ENCODE measurements at regions not wholly inside any gene's neighbourhood (a gene's known extent, or its start where the extent isn't known, plus 50 kb on each side); places are given as distances from the start of the nearest gene placed in this dataset.

GRCh38 chr14:76955575-76956315 is 72.8 kb downstream of the IRF2BPL start:
- Histone ChIP-seq H3K4me3 (ENCODE audit: low read depth, low read length, poor library complexity, severe bottlenecking) (peak overlapping the region; percentile 35), H3K27me3 (replicated peaks; ENCODE audit: insufficient read depth, low read depth, low read length, poor library complexity) (no peaks in the 10 kb centered on the region), H3K36me3 (ENCODE audit: insufficient read depth, low read length, poor library complexity, severe bottlenecking) (no peaks in the 10 kb centered on the region), H3K4me1 (ENCODE audit: insufficient read depth, low read length, poor library complexity, severe bottlenecking) (peaks cover 68% of the 10 kb centered on the region), H3K9me3 (ENCODE audit: low read depth, low read length, poor library complexity, severe bottlenecking) (no peaks in the 10 kb centered on the region), H3K27ac (ENCODE audit: low read depth, low read length, poor library complexity, severe bottlenecking) (peak overlapping the region; percentile 99)
- TSS peak; percentile 97 for BruUV-seq (replicated peaks)
- CTCF ChIA-PET = no interaction called here
- POLR2A ChIA-PET (ENCODE audit: low non-redundant PET) = interaction anchor here (0.6 to 1.0 kb wide), 2 partner anchors 36 to 270 kb away, joined by 4 read pairs; no protein-coding TSS in a partner anchor
- peak; percentile 95 for DNase-seq (ENCODE audit: low spot score)
- TF ChIP-seq EZH2 (IDR thresholded peaks at IDR 0.05; ENCODE audit: borderline replicate concordance, low read depth, low read length, poor library complexity, severe bottlenecking) (no peak), CTCF (conservative IDR thresholded peaks at IDR 0.05; ENCODE audit: low read depth, low read length) (no peak)
- intact Hi-C loops (cut with micrococcal nuclease; ENCODE audit: unreplicated experiment) = loop anchor here (1.0 to 2.0 kb wide), 4 partner anchors 35 to 85 kb away; no protein-coding TSS in a partner anchor

- TF ChIP-seq CTCF (conservative IDR thresholded peaks at IDR 0.05; ENCODE audit: low read depth, low read length) (no peak), EZH2 (IDR thresholded peaks at IDR 0.05; ENCODE audit: borderline replicate concordance, low read depth, low read length, poor library complexity, severe bottlenecking) (no peak)
- ChIA-PET POLR2A (ENCODE audit: low non-redundant PET) (interaction anchor here (0.6 kb wide), 1 partner anchor 20 kb away, joined by 4 read pairs; no protein-coding TSS in a partner anchor), CTCF (interaction anchor here (0.6 kb wide), 2 partner anchors 50 to 67 kb away, joined by 3 read pairs; no protein-coding TSS in a partner anchor)
- peak overlapping the region; percentile 99 for H3K27ac ChIP-seq (ENCODE audit: low read depth, low read length, poor library complexity, severe bottlenecking)
- no peaks in the 10 kb centered on the region for H3K9me3 ChIP-seq (ENCODE audit: low read depth, low read length, poor library complexity, severe bottlenecking)
- H3K27me3 ChIP-seq (replicated peaks; ENCODE audit: insufficient read depth, low read depth, low read length, poor library complexity) = no peaks in the 10 kb centered on the region
- H3K4me3 ChIP-seq (ENCODE audit: low read depth, low read length, poor library complexity, severe bottlenecking) = no peak overlapping the region
- intact Hi-C loops (cut with micrococcal nuclease; ENCODE audit: unreplicated experiment) = no loop called here
- no peak for DNase-seq (ENCODE audit: low spot score)
- peaks cover 79% of the 10 kb centered on the region for H3K4me1 ChIP-seq (ENCODE audit: insufficient read depth, low read length, poor library complexity, severe bottlenecking)
- no TSS peak for BruUV-seq (replicated peaks)
- no peaks in the 10 kb centered on the region for H3K36me3 ChIP-seq (ENCODE audit: insufficient read depth, low read length, poor library complexity, severe bottlenecking)
Measured at GRCh38 chr14:76954394-76955190, 73.9 kb downstream of the IRF2BPL start.

- no TSS peak for BruUV-seq (replicated peaks)
- Histone ChIP-seq H3K27ac (ENCODE audit: low read depth, low read length, poor library complexity, severe bottlenecking) (peak overlapping the region; percentile 99), H3K27me3 (replicated peaks; ENCODE audit: insufficient read depth, low read depth, low read length, poor library complexity) (no peaks in the 10 kb centered on the region), H3K36me3 (ENCODE audit: insufficient read depth, low read length, poor library complexity, severe bottlenecking) (no peaks in the 10 kb centered on the region), H3K4me1 (ENCODE audit: insufficient read depth, low read length, poor library complexity, severe bottlenecking) (peaks cover 77% of the 10 kb centered on the region), H3K4me3 (ENCODE audit: low read depth, low read length, poor library complexity, severe bottlenecking) (no peak overlapping the region), H3K9me3 (ENCODE audit: low read depth, low read length, poor library complexity, severe bottlenecking) (no peaks in the 10 kb centered on the region)
- intact Hi-C loops (cut with micrococcal nuclease; ENCODE audit: unreplicated experiment) = no loop called here
- CTCF ChIA-PET = interaction anchor here (0.6 kb wide), 1 partner anchor 74 kb away, joined by 10 read pairs; no protein-coding TSS in a partner anchor
- DNase-seq (ENCODE audit: low spot score) = peak; percentile 59
- POLR2A ChIA-PET (ENCODE audit: low non-redundant PET) = interaction anchor here (0.6 kb wide), 1 partner anchor 35 kb away, joined by 3 read pairs; no protein-coding TSS in a partner anchor
- TF ChIP-seq CTCF (conservative IDR thresholded peaks at IDR 0.05; ENCODE audit: low read depth, low read length) (no peak), EZH2 (IDR thresholded peaks at IDR 0.05; ENCODE audit: borderline replicate concordance, low read depth, low read length, poor library complexity, severe bottlenecking) (no peak)
Measured at GRCh38 chr14:76953311-76953945, 75.1 kb downstream of the IRF2BPL start.

Measured in A673 (cell line).